DMS53 treated with DMSO at 0.1 percent for 48 hours (cell line): ENCODE measurements at regions not wholly inside any gene's neighbourhood (a gene's known extent, or its start where the extent isn't known, plus 50 kb on each side); places are given as distances from the start of the nearest gene placed in this dataset.

Experiments
- DNase-seq: peaks from one replicate; lab custom pipeline; 2025; ENCODE audit not compliant: unreplicated experiment; lab: John Stamatoyannopoulos, UW

GRCh38 chr6:22668717-22669116, 99.4 kb downstream of the HDGFL1 start:
- no peak for DNase-seq

GRCh38 chr6:22670605-22671004, 101.2 kb downstream of the HDGFL1 start:
- DNase-seq: no peak

GRCh38 chr6:22673474-22673873, 104.1 kb downstream of the HDGFL1 start:
- DNase-seq: no peak

- no peak for DNase-seq
Measured at GRCh38 chr6:22680950-22681349, 111.6 kb downstream of the HDGFL1 start.

GRCh38 chr6:22681761-22682160, 112.4 kb downstream of the HDGFL1 start:
- peak; percentile 18 for DNase-seq

- no peak for DNase-seq
Measured at GRCh38 chr6:22682979-22683378, 113.6 kb downstream of the HDGFL1 start.

- DNase-seq: no peak
Measured at GRCh38 chr6:22690446-22690845, 121.1 kb downstream of the HDGFL1 start.

GRCh38 chr6:22694092-22694724, 124.8 kb downstream of the HDGFL1 start:
- DNase-seq: no peak

- DNase-seq: no peak
Measured at GRCh38 chr6:22696481-22696880, 127.1 kb downstream of the HDGFL1 start.

GRCh38 chr6:22697306-22697705, 127.9 kb downstream of the HDGFL1 start:
- DNase-seq: no peak

GRCh38 chr6:22699151-22699550, 129.8 kb downstream of the HDGFL1 start:
- no peak for DNase-seq

GRCh38 chr6:22706651-22707050, 137.3 kb downstream of the HDGFL1 start:
- DNase-seq: no peak

- DNase-seq: no peak
Measured at GRCh38 chr6:22708469-22708868, 139.1 kb downstream of the HDGFL1 start.

GRCh38 chr6:22709803-22710202, 140.4 kb downstream of the HDGFL1 start:
- DNase-seq: no peak

GRCh38 chr6:22716721-22717120, 147.4 kb downstream of the HDGFL1 start:
- peak; percentile 76 for DNase-seq

GRCh38 chr6:22717915-22718314, 148.5 kb downstream of the HDGFL1 start:
- DNase-seq: peak; percentile 88

- DNase-seq: no peak
Measured at GRCh38 chr6:22722913-22723312, 153.5 kb downstream of the HDGFL1 start.

- DNase-seq: no peak
Measured at GRCh38 chr6:22726966-22727365, 157.6 kb downstream of the HDGFL1 start.

GRCh38 chr6:22727710-22728109, 158.3 kb downstream of the HDGFL1 start:
- DNase-seq: no peak

- DNase-seq: no peak
Measured at GRCh38 chr6:22732176-22732970, 163.0 kb downstream of the HDGFL1 start.

- DNase-seq: no peak
Measured at GRCh38 chr6:22736740-22737139, 167.4 kb downstream of the HDGFL1 start.

- DNase-seq: peak; percentile 11
Measured at GRCh38 chr6:22737331-22737730, 168.0 kb downstream of the HDGFL1 start.

GRCh38 chr6:22738194-22738593, 168.8 kb downstream of the HDGFL1 start:
- DNase-seq: no peak
